ENCODE measurements at regions not wholly inside any gene's neighbourhood (a gene's known extent, or its start where the extent isn't known, plus 50 kb on each side); places are given as distances from the start of the nearest gene placed in this dataset.

GRCh38 chr4:14898989-14899388, 103.3 kb upstream of the CPEB2 start:
- TF ChIP-seq CTCF (IDR thresholded peaks at IDR 0.05): no peak
- TF ChIP-seq POLR2A (IDR thresholded peaks at IDR 0.05): no peak
